ENCODE measurements at regions not wholly inside any gene's neighbourhood (a gene's known extent, or its start where the extent isn't known, plus 50 kb on each side); places are given as distances from the start of the nearest gene placed in this dataset.

- TF ChIP-seq CTCF (conservative IDR thresholded peaks at IDR 0.05; ENCODE audit: low read length) (no peak), EZH2phosphoT487 (IDR thresholded peaks at IDR 0.05; ENCODE audit: borderline replicate concordance, low read depth, low read length) (no peak)
These were observed 92.8 kb upstream of the PPP2R2B start for GRCh38 chr5:146971401-146971800.
